ENCODE measurements at regions not wholly inside any gene's neighbourhood (a gene's known extent, or its start where the extent isn't known, plus 50 kb on each side); places are given as distances from the start of the nearest gene placed in this dataset.

DNA sequence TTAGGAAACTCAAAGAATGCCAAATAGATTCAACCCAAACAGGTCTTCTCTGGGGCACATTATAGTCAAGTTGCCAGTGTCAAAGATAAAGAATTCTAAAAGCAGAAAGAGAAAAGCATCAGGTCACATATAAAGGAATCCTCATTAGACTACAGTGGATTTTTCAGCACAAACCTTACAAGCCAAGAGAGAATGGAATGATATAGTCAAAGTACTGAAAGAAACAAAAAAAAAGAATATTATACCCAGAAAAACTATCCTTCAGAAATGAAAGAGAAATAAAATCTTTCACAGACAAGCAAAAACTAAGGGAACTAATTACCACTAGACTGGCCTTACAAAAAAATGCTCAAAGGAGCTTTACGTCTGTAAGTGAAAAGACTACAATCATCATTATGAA lies 65.5 kb downstream of the TBR1 start:
- no peaks in the 10 kb centered on the region for H3K79me1 ChIP-seq (ENCODE audit: insufficient read depth, low read depth, low read length, poor library complexity, severe bottlenecking)

More for the DNA sequence above, 65.5 kb downstream of the TBR1 start:
- Histone ChIP-seq H2BK5ac (ENCODE audit: insufficient read length, low read length) (no peak overlapping the region), H3K14ac (ENCODE audit: insufficient read depth, low read length) (no peak overlapping the region), H3K4me2 (ENCODE audit: insufficient read depth, insufficient read length, low read length) (no peak overlapping the region), H4K91ac (ENCODE audit: insufficient read length, low read depth, low read length) (no peak overlapping the region), H3T11ph (ENCODE audit: low read length) (no peak overlapping the region), H4K8ac (replicated peaks; ENCODE audit: insufficient read length, low read depth, low read length) (no peak overlapping the region), H2AFZ (ENCODE audit: low read length) (no peak overlapping the region), H4K20me1 (ENCODE audit: control insufficient read depth, insufficient read depth, insufficient read length) (no peaks in the 10 kb centered on the region), H2BK20ac (ENCODE audit: low read depth, low read length, poor library complexity, severe bottlenecking) (no peak overlapping the region), H3K56ac (ENCODE audit: insufficient read length, low read depth, low read length) (no peak overlapping the region), H2AK5ac (ENCODE audit: insufficient read length, low read length) (no peak overlapping the region), H3K27ac (ENCODE audit: insufficient read length, low read depth, low read length) (no peak overlapping the region), H2BK12ac (ENCODE audit: insufficient read length, low read depth, low read length) (no peak overlapping the region), H3K18ac (ENCODE audit: insufficient read length, low read depth, low read length) (no peak overlapping the region), H4K5ac (ENCODE audit: insufficient read length, low read depth, low read length) (no peak overlapping the region), H2BK120ac (ENCODE audit: low read depth, low read length, poor library complexity, severe bottlenecking) (no peak overlapping the region), H3K79me2 (ENCODE audit: insufficient read depth, low read length) (no peaks in the 10 kb centered on the region), H3K27me3 (ENCODE audit: insufficient read depth, low read length) (no peaks in the 10 kb centered on the region), H3K9ac (ENCODE audit: extremely low read depth, insufficient read length, low read length) (no peak overlapping the region), H3K23me2 (ENCODE audit: insufficient read length, low read depth, low read length, poor library complexity, severe bottlenecking) (no peaks in the 10 kb centered on the region), H3K4me1 (ENCODE audit: insufficient read depth, low read length) (no peaks in the 10 kb centered on the region), H3K4ac (ENCODE audit: low read depth, low read length) (no peak overlapping the region), H3K9me3 (ENCODE audit: control insufficient read depth, low read depth, low read length) (no peaks in the 10 kb centered on the region), H2BK15ac (ENCODE audit: low read depth, low read length) (no peak overlapping the region), H3K23ac (ENCODE audit: insufficient read length, low read depth, low read length) (no peak overlapping the region)
- H3K9me3 Mint-ChIP-seq = peaks cover 8 to 14% of the 10 kb centered on the region in 2 experiments
- H3K4me1 Mint-ChIP-seq = no peaks in the 10 kb centered on the region; a peak in 1 of 4 replicates
- no peaks in the 10 kb centered on the region; the same call in 1 of the 2 replicates for H3K27me3 Mint-ChIP-seq (ENCODE audit: low read depth)
- H3K27ac Mint-ChIP-seq = no peak overlapping the region
- peaks cover 2 to 13% (median 6%) of the 10 kb centered on the region in 3 experiments; a peak in 6 of 7 replicates for H3K36me3 Mint-ChIP-seq (ENCODE audit: insufficient read depth in 1 of 3, low read depth in 3 of 3)
- WGBS (ENCODE audit: extremely low coverage, insufficient read length, low lambda C conversion rate) = no CpG with 5 or more reads among the region's 1 CpG
- no peak overlapping the region for H3K4me3 Mint-ChIP-seq
- DNase-seq = no peak
- TF ChIP-seq, protein P1, sequence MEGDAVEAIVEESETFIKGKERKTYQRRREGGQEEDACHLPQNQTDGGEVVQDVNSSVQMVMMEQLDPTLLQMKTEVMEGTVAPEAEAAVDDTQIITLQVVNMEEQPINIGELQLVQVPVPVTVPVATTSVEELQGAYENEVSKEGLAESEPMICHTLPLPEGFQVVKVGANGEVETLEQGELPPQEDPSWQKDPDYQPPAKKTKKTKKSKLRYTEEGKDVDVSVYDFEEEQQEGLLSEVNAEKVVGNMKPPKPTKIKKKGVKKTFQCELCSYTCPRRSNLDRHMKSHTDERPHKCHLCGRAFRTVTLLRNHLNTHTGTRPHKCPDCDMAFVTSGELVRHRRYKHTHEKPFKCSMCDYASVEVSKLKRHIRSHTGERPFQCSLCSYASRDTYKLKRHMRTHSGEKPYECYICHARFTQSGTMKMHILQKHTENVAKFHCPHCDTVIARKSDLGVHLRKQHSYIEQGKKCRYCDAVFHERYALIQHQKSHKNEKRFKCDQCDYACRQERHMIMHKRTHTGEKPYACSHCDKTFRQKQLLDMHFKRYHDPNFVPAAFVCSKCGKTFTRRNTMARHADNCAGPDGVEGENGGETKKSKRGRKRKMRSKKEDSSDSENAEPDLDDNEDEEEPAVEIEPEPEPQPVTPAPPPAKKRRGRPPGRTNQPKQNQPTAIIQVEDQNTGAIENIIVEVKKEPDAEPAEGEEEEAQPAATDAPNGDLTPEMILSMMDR (conservative IDR thresholded peaks at IDR 0.05) = no peak

Measured in H9 (cell line).